Suprapubic skin (tissue), 4 donors: ENCODE measurements at regions not wholly inside any gene's neighbourhood (a gene's known extent, or its start where the extent isn't known, plus 50 kb on each side); places are given as distances from the start of the nearest gene placed in this dataset.

Source experiments
- CTCF ChIP-seq, 2 donors: fragments of 200-600 bp in 1 of 2; fragments of 450-650 bp in 1 of 2; sonication (generic) in 1 of 2; IDR thresholded peaks; one replicate each; pipeline ENCODE4 v1.5.1; 2016 to 2019; ENCODE audit warnings: antibody characterized with exemption in 2 of 2, mild to moderate bottlenecking in 1 of 2, moderate library complexity in 1 of 2
- EP300 ChIP-seq: sonication (generic); formaldehyde crosslinking; IDR thresholded peaks from one replicate; pipeline ENCODE4 v1.6.1; 2017; ENCODE audit warnings: antibody characterized with exemption
- POLR2A ChIP-seq, 2 donors: fragments of 450-650 bp; IDR thresholded peaks; one replicate each; pipeline ENCODE4 v1.6.1; 2017; ENCODE audit warnings: antibody characterized with exemption in 2 of 2, mild to moderate bottlenecking in 2 of 2, moderate library complexity in 2 of 2
- POLR2AphosphoS5 ChIP-seq, 3 donors: sonication (generic); formaldehyde crosslinking; IDR thresholded peaks; one replicate each; pipeline ENCODE4 v1.6.1; 2017; ENCODE audit warnings: antibody characterized with exemption in 3 of 3

GRCh38 chr15:36429707-36430106, 149.7 kb upstream of the CDIN1 start:
- TF ChIP-seq CTCF (IDR thresholded peaks at IDR 0.05) (no peak), POLR2A (IDR thresholded peaks at IDR 0.05) (no peak), POLR2AphosphoS5 (IDR thresholded peaks at IDR 0.05) (no peak), EP300 (no peak)
